HepG2 (cell line): ENCODE measurements at regions not wholly inside any gene's neighbourhood (a gene's known extent, or its start where the extent isn't known, plus 50 kb on each side); places are given as distances from the start of the nearest gene placed in this dataset.

ENCODE experiments used
- ERF ChIP-seq: IDR thresholded peaks from 2 replicates; pipeline ENCODE4 v1.6.1; 2018; ENCODE audit warnings: missing biosample characterization, missing genetic modification reagents
- HBP1 ChIP-seq: IDR thresholded peaks from 2 replicates; pipeline ENCODE4 v1.6.1; 2016; ENCODE audit warnings: low read depth, control low read depth
- HOMEZ ChIP-seq: IDR thresholded peaks from 2 replicates; pipeline ENCODE4 v1.6.1; 2016; ENCODE audit warnings: low read depth
- JDP2 ChIP-seq: sonication (generic); formaldehyde crosslinking; IDR thresholded peaks from 2 replicates; pipeline ENCODE4 v1.8.1; 2022; ENCODE audit warnings: missing genetic modification reagents, borderline replicate concordance
- KLF15 ChIP-seq: sonication (generic); formaldehyde crosslinking; IDR thresholded peaks from 2 replicates; pipeline ENCODE4 v1.8.1; 2023; ENCODE audit warnings: borderline replicate concordance, mild to moderate bottlenecking, inconsistent platforms, missing genetic modification reagents, mixed read lengths
- PAF1 ChIP-seq: IDR thresholded peaks from 2 replicates; pipeline ENCODE4 v1.6.1; 2016; ENCODE audit warnings: missing genetic modification reagents, missing compliant biosample characterization
- PRDM4 ChIP-seq: sonication (generic); formaldehyde crosslinking; IDR thresholded peaks from 2 replicates; pipeline ENCODE4 v1.9.0; 2021; ENCODE audit warnings: missing genetic modification reagents, borderline replicate concordance
- SRSF1 ChIP-seq: fragments of 200-400 bp; formaldehyde crosslinking; optimal IDR thresholded peaks from 2 replicates; pipeline ENCODE3; 2017; ENCODE audit warnings: mild to moderate bottlenecking, low read depth, low read length, moderate library complexity
- TBP ChIP-seq: sonication (generic); formaldehyde crosslinking; IDR thresholded peaks from 2 replicates; pipeline ENCODE4 v1.5.0; 2020; ENCODE audit warnings: missing genetic modification reagents
- ZFX ChIP-seq: sonication (generic); formaldehyde crosslinking; IDR thresholded peaks from 2 replicates; pipeline ENCODE4 v1.4.0; 2020; ENCODE audit warnings: mild to moderate bottlenecking, low read depth, missing genetic modification reagents, moderate library complexity
- ZNF317 ChIP-seq: sonication (generic); formaldehyde crosslinking; IDR thresholded peaks from 2 replicates; pipeline ENCODE4 v1.5.0; 2020; ENCODE audit warnings: mild to moderate bottlenecking, missing genetic modification reagents
- ZNF563 ChIP-seq: sonication (generic); formaldehyde crosslinking; IDR thresholded peaks from 2 replicates; pipeline ENCODE4 v1.8.0; 2022; ENCODE audit warnings: mild to moderate bottlenecking, moderate library complexity, missing genetic modification reagents
- ZNF646 ChIP-seq: sonication (generic); formaldehyde crosslinking; IDR thresholded peaks from 2 replicates; pipeline ENCODE4 v1.9.0; 2021; ENCODE audit warnings: mild to moderate bottlenecking, missing genetic modification reagents
- ZNF652 ChIP-seq: IDR thresholded peaks from 2 replicates; pipeline ENCODE4 v1.6.1; 2016; ENCODE audit warnings: low read depth, borderline replicate concordance
- ZNF773 ChIP-seq: sonication (generic); formaldehyde crosslinking; IDR thresholded peaks from 2 replicates; pipeline ENCODE4 v1.4.0; 2020; ENCODE audit warnings: missing genetic modification reagents, borderline replicate concordance
- TF ChIP-seq, protein P1 (sequence below): sonication (generic); formaldehyde crosslinking; IDR thresholded peaks from 2 replicates; pipeline ENCODE4 v1.5.1; 2020; ENCODE audit warnings: missing genetic modification reagents, mild to moderate bottlenecking, borderline replicate concordance

GRCh38 chr2:41840702-41841551 lies 206.9 kb upstream of the PKDCC start (continued):
- TF ChIP-seq, protein P1, sequence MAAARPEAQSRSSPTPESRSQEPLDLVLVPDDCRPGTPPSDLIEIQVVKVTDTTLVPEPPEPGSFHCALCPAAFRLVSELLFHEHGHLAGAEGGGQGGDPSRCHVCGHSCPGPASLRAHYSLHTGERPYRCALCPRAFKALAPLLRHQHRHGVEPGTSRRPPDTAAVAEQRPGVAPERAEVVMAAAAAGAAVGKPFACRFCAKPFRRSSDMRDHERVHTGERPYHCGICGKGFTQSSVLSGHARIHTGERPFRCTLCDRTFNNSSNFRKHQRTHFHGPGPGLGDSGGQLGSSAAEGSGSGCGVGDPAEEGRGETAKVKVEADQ: peak; percentile 76
- TF ChIP-seq HOMEZ: peak; percentile 85
- TF ChIP-seq ZNF773 (CRISPR knock-in tag): no peak
- no peak for TF ChIP-seq ZNF646 (CRISPR knock-in tag)
- peak; percentile 71 for TF ChIP-seq SRSF1
- TF ChIP-seq ZNF652: peak; percentile 48; the same call in 1 of the 2 replicates
- 0 out of 2 replicates have a peak, but pooled peaks have one; percentile 16 for TF ChIP-seq HBP1 (CRISPR knock-in tag)
- no peak for TF ChIP-seq PRDM4 (CRISPR knock-in tag)
- TF ChIP-seq TBP (CRISPR knock-in tag): no peak; the same call in 1 of the 2 replicates
- peak; percentile 81; the same call in 1 of the 2 replicates for TF ChIP-seq ZNF563 (CRISPR knock-in tag)
- no peak for TF ChIP-seq JDP2 (CRISPR knock-in tag)
- TF ChIP-seq ERF (CRISPR knock-in tag): peak; percentile 92
- no peak for TF ChIP-seq KLF15 (CRISPR knock-in tag)
- no peak for TF ChIP-seq PAF1
- TF ChIP-seq ZFX (CRISPR knock-in tag): peak; percentile 77
- TF ChIP-seq ZNF317 (CRISPR knock-in tag): peak; percentile 78; the same call in 1 of the 2 replicates
